HCT116 (cell line): ENCODE measurements at regions not wholly inside any gene's neighbourhood (a gene's known extent, or its start where the extent isn't known, plus 50 kb on each side); places are given as distances from the start of the nearest gene placed in this dataset.
A peak's percentile ranks its signal among the peaks of the same experiment; 100 is the strongest.

Source experiments
- ATAC-seq: fragments of 200-7000 bp; cut with Tn5 transposase; 2 replicates; pipeline ENCODE4 v1.9.1; 2020; ENCODE audit warnings: mild to moderate bottlenecking, moderate library complexity
- BruUV-seq: library from RNA; stranded (reverse); fragments of 400-500 nt; replicated peaks from 2 replicates; lab custom pipeline; 2021; lab: Mats Ljungman, UMichigan
- CTCF ChIA-PET: fragments of 300-600 bp; sonication (Branson Sonifier 250); formaldehyde crosslinking; loops from one replicate; lab custom pipeline; 2021; ENCODE audit warnings: antibody characterized with exemption; lab: Charles Lee
- POLR2A ChIA-PET: fragments of 300-600, 350-600 bp; sonication (Branson Sonifier 250); formaldehyde crosslinking; loops from one replicate; lab custom pipeline; 2021; ENCODE audit warnings: antibody characterized with exemption; lab: Charles Lee
- RAD21 ChIA-PET, 2 experiments: fragments of 300-600 bp; sonication (Branson Sonifier 250); formaldehyde crosslinking; loops; one replicate each; lab custom pipeline; 2023; ENCODE audit warnings: low total read pairs in 2 of 2; ENCODE audit not compliant: uncharacterized antibody in 2 of 2, unreplicated experiment in 2 of 2, low non-redundant PET in 1 of 2; lab: Charles Lee
- DNase-seq: peaks from one replicate; pipeline ENCODE4 v3.0.0-alpha.2; 2010; ENCODE audit warnings: low read depth, low spot score
- H2AFZ ChIP-seq: fragments of 200-600 bp; shearing (Covaris generic), sonication (generic); 2 replicates; pipeline ENCODE4 v1.6.1; 2017; ENCODE audit warnings: low read depth, mixed run types, mixed read lengths, antibody characterized with exemption, low read length; ENCODE audit not compliant: poor library complexity, severe bottlenecking
- H3K27ac ChIP-seq: 2 replicates; pipeline ENCODE4 v1.5.1; 2012; ENCODE audit warnings: low read depth, low read length
- H3K27me3 ChIP-seq: fragments of 200-600 bp; sonication (generic); 2 replicates; pipeline ENCODE4 v1.6.1; 2016; ENCODE audit warnings: mixed run types, low read length, mixed read lengths; ENCODE audit not compliant: insufficient read depth
- H3K36me3 ChIP-seq, 2 experiments: fragments of 200-500 bp in 1 of 2; fragments of 200-600 bp in 1 of 2; sonication (Bioruptor generic) in 1 of 2; sonication (generic) in 1 of 2; 2 replicates each; pipeline versions ENCODE4 v1.5.1 to v1.6.1; 2014 to 2016; ENCODE audit warnings: low read length in 2 of 2, inconsistent platforms in 1 of 2, mixed read lengths in 1 of 2, mixed run types in 1 of 2; ENCODE audit not compliant: insufficient read depth in 2 of 2, control insufficient read depth in 1 of 2
- H3K4me1 ChIP-seq, 2 experiments: fragments of 200-600 bp in 1 of 2; sonication (generic) in 1 of 2; 2 replicates each; pipeline versions ENCODE4 v1.5.1 to v1.6.1; 2012 to 2017; ENCODE audit warnings: low read length in 2 of 2, inconsistent platforms in 1 of 2, mild to moderate bottlenecking in 1 of 2, mixed read lengths in 1 of 2, mixed run types in 1 of 2, moderate library complexity in 1 of 2; ENCODE audit not compliant: insufficient read depth in 2 of 2, control insufficient read depth in 1 of 2
- H3K4me2 ChIP-seq: fragments of 200-600 bp; sonication (generic); 2 replicates; pipeline ENCODE4 v1.6.1; 2017; ENCODE audit warnings: mixed run types, low read length, mixed read lengths
- H3K4me3 ChIP-seq, 2 experiments: fragments of 200-600 bp in 1 of 2; sonication (generic) in 1 of 2; replicated peaks in 1 of 2; 2 replicates each; pipeline ENCODE4 v1.5.1; 2011 to 2016; ENCODE audit warnings: low read length in 2 of 2, control low read depth in 1 of 2, low read depth in 1 of 2, mild to moderate bottlenecking in 1 of 2, mixed read lengths in 1 of 2, mixed run types in 1 of 2
- H3K79me2 ChIP-seq: fragments of 200-600 bp; sonication (generic); 2 replicates; pipeline ENCODE4 v1.6.1; 2017; ENCODE audit warnings: mild to moderate bottlenecking, mixed run types, low read length, moderate library complexity, mixed read lengths; ENCODE audit not compliant: insufficient read depth
- H3K9ac ChIP-seq: fragments of 200-600 bp; sonication (generic); 2 replicates; pipeline ENCODE4 v1.6.1; 2016; ENCODE audit warnings: low read length, mixed read lengths
- H3K9me2 ChIP-seq: fragments of 200-600 bp; sonication (generic), shearing (Covaris generic); 2 replicates; pipeline ENCODE4 v1.6.1; 2017; ENCODE audit warnings: mixed run types, mild to moderate bottlenecking, moderate library complexity; ENCODE audit not compliant: insufficient read depth
- H3K9me3 ChIP-seq, 2 experiments: fragments of 200-500 bp in 1 of 2; fragments of 200-600 bp in 1 of 2; sonication (Bioruptor generic) in 1 of 2; sonication (generic) in 1 of 2; 2 replicates each; pipeline ENCODE4 v1.6.1; 2014 to 2017; ENCODE audit warnings: low read length in 2 of 2, mixed read lengths in 2 of 2, inconsistent platforms in 1 of 2, low read depth in 1 of 2, mild to moderate bottlenecking in 1 of 2, mixed run types in 1 of 2, moderate library complexity in 1 of 2; ENCODE audit not compliant: control insufficient read depth in 1 of 2, insufficient read depth in 1 of 2
- H4K20me1 ChIP-seq: fragments of 200-600 bp; sonication (generic), shearing (Covaris generic); 2 replicates; pipeline ENCODE4 v1.6.1; 2017; ENCODE audit warnings: mixed run types, mild to moderate bottlenecking, moderate library complexity; ENCODE audit not compliant: insufficient read depth
- ATF3 ChIP-seq: IDR thresholded peaks from 2 replicates; pipeline ENCODE4 v1.6.1; 2012
- CBX3 ChIP-seq: IDR thresholded peaks from 2 replicates; pipeline ENCODE4 v1.6.1; 2012; ENCODE audit warnings: low read depth
- CEBPB ChIP-seq: IDR thresholded peaks from 2 replicates; pipeline ENCODE4 v1.6.1; 2012; ENCODE audit warnings: low read depth
- CTCF ChIP-seq, 3 experiments: fragments of 200-600 bp in 1 of 3; sonication (generic) in 1 of 3; IDR thresholded peaks in 2 of 3; conservative IDR thresholded peaks in 1 of 3; 2 replicates each; pipeline ENCODE4 v1.5.1; 2012 to 2017; ENCODE audit warnings: low read depth in 2 of 3, low read length in 2 of 3, antibody characterized with exemption in 1 of 3, borderline replicate concordance in 1 of 3, control low read depth in 1 of 3, mild to moderate bottlenecking in 1 of 3, mixed read lengths in 1 of 3, mixed run types in 1 of 3, moderate library complexity in 1 of 3; ENCODE audit not compliant: insufficient read depth in 1 of 3
- EGR1 ChIP-seq: IDR thresholded peaks from 2 replicates; pipeline ENCODE4 v1.6.1; 2012; ENCODE audit warnings: low read depth
- ELF1 ChIP-seq: IDR thresholded peaks from 2 replicates; pipeline ENCODE4 v1.6.1; 2012; ENCODE audit warnings: low read depth, borderline replicate concordance
- EZH2 ChIP-seq: fragments of 200-600 bp; sonication (generic); IDR thresholded peaks from 2 replicates; pipeline ENCODE4 v1.6.1; 2017; ENCODE audit warnings: antibody characterized with exemption, mixed run types
- EZH2phosphoT487 ChIP-seq: fragments of 200-600 bp; IDR thresholded peaks from 2 replicates; pipeline ENCODE4 v1.6.1; 2018; ENCODE audit warnings: antibody characterized with exemption, borderline replicate concordance
- JUND ChIP-seq: IDR thresholded peaks from 2 replicates; pipeline ENCODE4 v1.6.1; 2012
- MAX ChIP-seq: IDR thresholded peaks from 2 replicates; pipeline ENCODE4 v1.6.1; 2012
- POLR2A ChIP-seq: IDR thresholded peaks from 2 replicates; pipeline ENCODE4 v1.7.0; 2011; ENCODE audit warnings: borderline replicate concordance; ENCODE audit not compliant: insufficient read depth, insufficient read length; ENCODE audit errors: extremely low read depth
- RAD21 ChIP-seq: IDR thresholded peaks from 2 replicates; pipeline ENCODE4 v1.6.1; 2012; ENCODE audit warnings: low read depth, mild to moderate bottlenecking
- SIN3A ChIP-seq: IDR thresholded peaks from 2 replicates; pipeline ENCODE4 v1.6.1; 2012; ENCODE audit warnings: low read depth
- SP1 ChIP-seq: IDR thresholded peaks from 2 replicates; pipeline ENCODE4 v1.6.1; 2012; ENCODE audit warnings: low read depth
- SRF ChIP-seq: IDR thresholded peaks from 2 replicates; pipeline ENCODE4 v1.6.1; 2012; ENCODE audit warnings: low read depth
- TCF7L2 ChIP-seq: IDR thresholded peaks from 2 replicates; pipeline ENCODE4 v1.7.0; 2011; ENCODE audit warnings: borderline replicate concordance, inconsistent platforms; ENCODE audit not compliant: insufficient read depth, insufficient read length; ENCODE audit errors: extremely low read depth
- YY1 ChIP-seq: IDR thresholded peaks from 2 replicates; pipeline ENCODE4 v1.6.1; 2011; ENCODE audit warnings: low read length, low read depth, moderate library complexity, mild to moderate bottlenecking; ENCODE audit not compliant: insufficient replicate concordance; ENCODE audit errors: extremely low read depth
- ZBTB33 ChIP-seq: IDR thresholded peaks from 2 replicates; pipeline ENCODE4 v1.6.1; 2011; ENCODE audit warnings: mild to moderate bottlenecking, low read length, moderate library complexity; ENCODE audit not compliant: insufficient replicate concordance; ENCODE audit errors: extremely low read depth
- ZFX ChIP-seq: fragments of 450-650 bp; IDR thresholded peaks from 2 replicates; pipeline ENCODE4 v1.6.1; 2017
- ZNF274 ChIP-seq: fragments of 200-500 bp; sonication (Bioruptor generic); IDR thresholded peaks from 2 replicates; pipeline ENCODE4 v1.6.1; 2014; ENCODE audit warnings: mild to moderate bottlenecking, low read depth, low read length, inconsistent platforms
- intact Hi-C: fragments of 100-400 bp; cut with micrococcal nuclease; formaldehyde crosslinking; loops from 2 replicates; pipeline ENCODE4 v1.10.0; 2022

- RAD21 ChIA-PET, result no interaction called here
- Histone ChIP-seq H3K27ac (no peak overlapping the region), H3K36me3 (no peaks in the 10 kb centered on the region), H2AFZ (peak overlapping the region; percentile 2), H3K4me1 (no peaks in the 10 kb centered on the region), H3K9me3 (no peaks in the 10 kb centered on the region), H3K27me3 (no peaks in the 10 kb centered on the region), H4K20me1 (no peaks in the 10 kb centered on the region), H3K79me2 (no peaks in the 10 kb centered on the region), H3K4me2 (no peak overlapping the region), H3K9me2 (no peaks in the 10 kb centered on the region), H3K4me3 (no peak overlapping the region), H3K9ac (no peak overlapping the region)
- no peak for TF ChIP-seq ZNF274
- TF ChIP-seq SP1, result no peak
- no peak for TF ChIP-seq POLR2A
- TF ChIP-seq SRF, result no peak
- TF ChIP-seq EZH2, result no peak
- TF ChIP-seq ZFX, result no peak
- TF ChIP-seq ZBTB33, result no peak
- no peak for TF ChIP-seq YY1
- no peak for TF ChIP-seq CBX3
- TF ChIP-seq CTCF (IDR thresholded peaks at IDR 0.05 in 2 of 3, conservative IDR thresholded peaks at IDR 0.05 in 1 of 3; ENCODE audit: borderline replicate concordance in 1 of 3, insufficient read depth in 1 of 3, low read depth in 2 of 3, low read length in 2 of 3), result no peak
- TF ChIP-seq ELF1, result no peak
- no peak for TF ChIP-seq MAX
- TF ChIP-seq CEBPB, result no peak
- TF ChIP-seq SIN3A, result no peak
- no peak for TF ChIP-seq RAD21
- no peak for TF ChIP-seq EZH2phosphoT487
- TF ChIP-seq JUND, result no peak
- no peak for TF ChIP-seq ATF3
- TF ChIP-seq TCF7L2, result no peak
- no peak for TF ChIP-seq EGR1
- no TSS peak for BruUV-seq
- ATAC-seq (no peak), DNase-seq (no peak)
- POLR2A ChIA-PET, result no interaction called here
- CTCF ChIA-PET, result no interaction called here
- intact Hi-C loops, result no loop called here
Observed at GRCh38 chr12:85549640-85550039, 269.6 kb downstream of the ALX1 start.
